AG09309 (cell line): ENCODE measurements at regions not wholly inside any gene's neighbourhood (a gene's known extent, or its start where the extent isn't known, plus 50 kb on each side); places are given as distances from the start of the nearest gene placed in this dataset.

Experiments used
- DNase-seq: peaks from one replicate; pipeline ENCODE4 v3.0.0-alpha.2; 2010; ENCODE audit warnings: low read depth
- H3K4me3 ChIP-seq: 2 replicates; pipeline ENCODE4 v1.5.1; 2011; ENCODE audit warnings: mild to moderate bottlenecking, low read depth, low read length, moderate library complexity; ENCODE audit not compliant: control insufficient read depth
- CTCF ChIP-seq: IDR thresholded peaks from 2 replicates; pipeline ENCODE4 v1.5.1; 2011; ENCODE audit warnings: mild to moderate bottlenecking, low read depth, low read length, inconsistent platforms; ENCODE audit not compliant: insufficient read depth, control insufficient read depth; ENCODE audit errors: missing control alignments

GRCh38 chr1:60173729-60174505 lies 100.3 kb upstream of the C1orf87 start:
- DNase-seq, result no peak
- no peak overlapping the region for H3K4me3 ChIP-seq
- no peak for TF ChIP-seq CTCF

- DNase-seq, result no peak
- H3K4me3 ChIP-seq, result no peak overlapping the region
- TF ChIP-seq CTCF, result no peak
Observed at GRCh38 chr1:60173006-60173405, 99.4 kb upstream of the C1orf87 start.

- H3K4me3 ChIP-seq, result no peak overlapping the region
- peak; percentile 61 for DNase-seq
- TF ChIP-seq CTCF, result no peak
Observed at GRCh38 chr1:60171801-60172200, 98.2 kb upstream of the C1orf87 start.

- no peak for TF ChIP-seq CTCF
- DNase-seq, result no peak
- no peak overlapping the region for H3K4me3 ChIP-seq
Observed at GRCh38 chr1:60170709-60171108, 97.1 kb upstream of the C1orf87 start.

GRCh38 chr1:60169206-60169605 lies 95.6 kb upstream of the C1orf87 start:
- no peak overlapping the region for H3K4me3 ChIP-seq
- TF ChIP-seq CTCF, result no peak
- no peak for DNase-seq

GRCh38 chr1:60162936-60163335 lies 89.4 kb upstream of the C1orf87 start:
- no peak overlapping the region for H3K4me3 ChIP-seq
- DNase-seq, result no peak

More at GRCh38 chr1:60162936-60163335, 89.4 kb upstream of the C1orf87 start:
- TF ChIP-seq CTCF, result no peak
